ENCODE measurements at regions not wholly inside any gene's neighbourhood (a gene's known extent, or its start where the extent isn't known, plus 50 kb on each side); places are given as distances from the start of the nearest gene placed in this dataset.

- TF ChIP-seq CTCF (conservative IDR thresholded peaks at IDR 0.05), result no peak
- no peak for TF ChIP-seq ZFX (IDR thresholded peaks at IDR 0.05)
Observed at GRCh38 chr16:64452446-64452845, 669.4 kb downstream of the CDH11 start.

All from C4-2B (cell line).